PC-9 (cell line): ENCODE measurements at regions not wholly inside any gene's neighbourhood (a gene's known extent, or its start where the extent isn't known, plus 50 kb on each side); places are given as distances from the start of the nearest gene placed in this dataset.

Experiments
- BruUV-seq: library from RNA; stranded (reverse); fragments of 400-500 nt; replicated peaks from 2 replicates; lab custom pipeline; 2021; lab: Mats Ljungman, UMichigan
- CTCF ChIA-PET: fragments of 300-600 bp; sonication (Branson Sonifier 250); formaldehyde crosslinking; loops from one replicate; lab custom pipeline; 2022; ENCODE audit warnings: antibody characterized with exemption; lab: Charles Lee
- POLR2A ChIA-PET: fragments of 300-600 bp; sonication (Branson Sonifier 250); formaldehyde crosslinking; loops from one replicate; lab custom pipeline; 2022; ENCODE audit warnings: antibody characterized with exemption; ENCODE audit not compliant: unreplicated experiment; lab: Charles Lee
- DNase-seq, 2 experiments: peaks; one replicate each; pipeline versions ENCODE4 v3.0.0 to v3.0.0-alpha.2; 2015 to 2022; ENCODE audit warnings: mixed read lengths in 1 of 2
- H2AFZ ChIP-seq: fragments of 200-600 bp; sonication (generic); 2 replicates; pipeline ENCODE4 v1.8.1; 2017; ENCODE audit warnings: antibody characterized with exemption
- H3F3A ChIP-seq: fragments of 200-600 bp; sonication (generic); 2 replicates; pipeline ENCODE4 v1.8.1; 2017; ENCODE audit warnings: antibody characterized with exemption, mild to moderate bottlenecking, low read depth; ENCODE audit not compliant: insufficient read depth
- H3K27ac ChIP-seq: fragments of 200-600 bp; sonication (generic); 2 replicates; pipeline ENCODE4 v1.6.1; 2016; ENCODE audit warnings: mixed run types
- H3K27me3 ChIP-seq: fragments of 200-600 bp; sonication (generic); 2 replicates; pipeline ENCODE4 v1.6.1; 2016; ENCODE audit warnings: low read depth, mixed run types; ENCODE audit not compliant: insufficient read depth
- H3K36me3 ChIP-seq: fragments of 200-600 bp; sonication (generic); 2 replicates; pipeline ENCODE4 v1.6.1; 2016; ENCODE audit warnings: low read depth, mixed run types
- H3K4me1 ChIP-seq: fragments of 200-600 bp; sonication (generic); replicated peaks from 2 replicates; pipeline ENCODE4 v1.6.1; 2016; ENCODE audit warnings: mixed run types; ENCODE audit not compliant: insufficient read depth
- H3K4me2 ChIP-seq: fragments of 200-600 bp; sonication (generic); 2 replicates; pipeline ENCODE4 v1.6.1; 2017; ENCODE audit warnings: mixed run types
- H3K4me3 ChIP-seq: fragments of 200-600 bp; sonication (generic); 2 replicates; pipeline ENCODE4 v1.6.1; 2016; ENCODE audit warnings: mixed run types
- H3K79me2 ChIP-seq: fragments of 200-600 bp; sonication (generic); 2 replicates; pipeline ENCODE4 v1.6.1; 2017; ENCODE audit warnings: low read depth, mixed run types
- H3K9me2 ChIP-seq: fragments of 200-600 bp; sonication (generic); 2 replicates; pipeline ENCODE4 v1.8.1; 2017; ENCODE audit warnings: mild to moderate bottlenecking; ENCODE audit not compliant: insufficient read depth
- H3K9me3 ChIP-seq: fragments of 200-600 bp; sonication (generic); 2 replicates; pipeline ENCODE4 v1.8.1; 2016; ENCODE audit warnings: low read depth; ENCODE audit not compliant: insufficient read depth
- H4K20me1 ChIP-seq: fragments of 200-600 bp; sonication (generic); 2 replicates; pipeline ENCODE4 v1.8.1; 2017; ENCODE audit not compliant: insufficient read depth
- CTCF ChIP-seq: fragments of 200-600 bp; sonication (generic); conservative IDR thresholded peaks from 2 replicates; pipeline ENCODE4 v1.6.1; 2017; ENCODE audit warnings: mixed run types, antibody characterized with exemption, mild to moderate bottlenecking, moderate library complexity
- EZH2 ChIP-seq: fragments of 200-600 bp; sonication (generic); IDR thresholded peaks from 2 replicates; pipeline ENCODE4 v1.8.0; 2017; ENCODE audit warnings: antibody characterized with exemption, low read depth
- intact Hi-C: fragments of 100-400 bp; cut with micrococcal nuclease; formaldehyde crosslinking; loops from one replicate; pipeline ENCODE4 v1.10.0; 2022; ENCODE audit not compliant: unreplicated experiment

GRCh38 chr20:51228763-51229162 is 205.9 kb upstream of the KCNG1 start:
- Histone ChIP-seq H3K4me2 (no peak overlapping the region), H4K20me1 (no peaks in the 10 kb centered on the region), H3K4me1 (no peaks in the 10 kb centered on the region), H3K79me2 (no peaks in the 10 kb centered on the region), H3K27me3 (peaks cover 48% of the 10 kb centered on the region), H3K9me3 (no peaks in the 10 kb centered on the region), H3F3A (no peaks in the 10 kb centered on the region), H3K9me2 (no peaks in the 10 kb centered on the region), H3K27ac (no peak overlapping the region), H3K4me3 (no peak overlapping the region), H3K36me3 (no peaks in the 10 kb centered on the region), H2AFZ (no peak overlapping the region)
- no peak for TF ChIP-seq CTCF
- TF ChIP-seq EZH2 = no peak
- intact Hi-C loops = no loop called here
- BruUV-seq = no TSS peak
- ChIA-PET CTCF (no interaction called here), POLR2A (no interaction called here)
- no peak for DNase-seq

- no peaks in the 10 kb centered on the region for H3K36me3 ChIP-seq
- peaks cover 42% of the 10 kb centered on the region for H3K27me3 ChIP-seq
- H3K27ac ChIP-seq = no peak overlapping the region
- H3K4me1 ChIP-seq = no peaks in the 10 kb centered on the region
- no peak overlapping the region for H3K4me2 ChIP-seq
- no peaks in the 10 kb centered on the region for H3K79me2 ChIP-seq
- H3K9me2 ChIP-seq = no peaks in the 10 kb centered on the region
- ChIA-PET POLR2A (no interaction called here), CTCF (interaction anchor here (0.7 kb wide), 1 partner anchor 160 kb away, joined by 3 read pairs; no protein-coding TSS in a partner anchor)
- no peak overlapping the region for H3K4me3 ChIP-seq
- no TSS peak for BruUV-seq
- no peaks in the 10 kb centered on the region for H4K20me1 ChIP-seq
- no peaks in the 10 kb centered on the region for H3F3A ChIP-seq
- no peak for TF ChIP-seq CTCF
- no peak for TF ChIP-seq EZH2
- no peak for DNase-seq
- no peaks in the 10 kb centered on the region for H3K9me3 ChIP-seq
- intact Hi-C loops = no loop called here
- H2AFZ ChIP-seq = no peak overlapping the region
These were observed 204.8 kb upstream of the KCNG1 start for GRCh38 chr20:51227744-51228143.

GRCh38 chr20:51223183-51223720 is 200.3 kb upstream of the KCNG1 start:
- DNase-seq = no peak
- Histone ChIP-seq H3K4me2 (no peak overlapping the region), H3K36me3 (no peaks in the 10 kb centered on the region), H4K20me1 (no peaks in the 10 kb centered on the region), H2AFZ (no peak overlapping the region), H3K4me3 (no peak overlapping the region), H3K4me1 (peaks cover 14% of the 10 kb centered on the region), H3K9me2 (no peaks in the 10 kb centered on the region), H3K79me2 (no peaks in the 10 kb centered on the region), H3K27me3 (peaks cover 10% of the 10 kb centered on the region; the same call in 1 of the 2 replicates), H3K27ac (no peak overlapping the region), H3F3A (no peaks in the 10 kb centered on the region), H3K9me3 (no peaks in the 10 kb centered on the region)
- CTCF ChIA-PET = no interaction called here
- TF ChIP-seq CTCF (no peak), EZH2 (no peak)
- intact Hi-C loops = no loop called here
- BruUV-seq = no TSS peak
- POLR2A ChIA-PET = no interaction called here
